Neural cell (in vitro differentiated cells): ENCODE measurements at regions not wholly inside any gene's neighbourhood (a gene's known extent, or its start where the extent isn't known, plus 50 kb on each side); places are given as distances from the start of the nearest gene placed in this dataset.

Experiments used
- H2AFZ ChIP-seq: fragments of 200-600, 300-800 bp; sonication (generic), shearing (Covaris generic); 2 replicates; pipeline ENCODE4 v1.6.0; 2014; ENCODE audit warnings: low read depth, mild to moderate bottlenecking, antibody characterized with exemption, low read length, moderate library complexity
- H3F3A ChIP-seq: fragments of 200-600 bp; shearing (Covaris generic); 2 replicates; pipeline ENCODE4 v1.6.1; 2016; ENCODE audit warnings: mild to moderate bottlenecking, moderate library complexity, mixed read lengths, antibody characterized with exemption, low read length; ENCODE audit not compliant: insufficient read depth, poor library complexity, severe bottlenecking
- H3K27ac ChIP-seq: fragments of 200-600, 300-800 bp; sonication (generic), shearing (Covaris generic); 2 replicates; pipeline ENCODE4 v1.5.1; 2014; ENCODE audit warnings: mild to moderate bottlenecking, low read length, moderate library complexity
- H3K27me3 ChIP-seq: fragments of 300-800, 200-600 bp; sonication (generic), shearing (Covaris generic); 2 replicates; pipeline ENCODE4 v1.6.0; 2014; ENCODE audit warnings: mild to moderate bottlenecking, low read depth, low read length, moderate library complexity; ENCODE audit not compliant: insufficient read depth
- H3K36me3 ChIP-seq: fragments of 300-800, 200-600 bp; sonication (generic), shearing (Covaris generic); 2 replicates; pipeline ENCODE4 v1.5.1; 2014; ENCODE audit warnings: mild to moderate bottlenecking, antibody characterized with exemption, low read length, moderate library complexity; ENCODE audit not compliant: insufficient read depth
- H3K4me2 ChIP-seq: fragments of 300-800, 200-600 bp; sonication (generic), shearing (Covaris generic); 2 replicates; pipeline ENCODE4 v1.6.0; 2014; ENCODE audit warnings: mild to moderate bottlenecking, low read length
- H3K4me3 ChIP-seq: fragments of 300-800, 200-600 bp; sonication (generic), shearing (Covaris generic); 2 replicates; pipeline ENCODE4 v1.5.1; 2014; ENCODE audit warnings: mild to moderate bottlenecking, low read length, moderate library complexity
- H3K79me2 ChIP-seq: fragments of 200-600 bp; shearing (Covaris generic); replicated peaks from 2 replicates; pipeline ENCODE4 v1.6.0; 2014; ENCODE audit warnings: mild to moderate bottlenecking, low read length, moderate library complexity; ENCODE audit not compliant: insufficient read depth
- H3K9ac ChIP-seq: fragments of 300-800, 200-600 bp; sonication (generic), shearing (Covaris generic); 2 replicates; pipeline ENCODE4 v1.6.1; 2016; ENCODE audit warnings: mild to moderate bottlenecking, low read length, mixed read lengths
- H3K9me2 ChIP-seq: fragments of 200-600 bp; shearing (Covaris generic); 2 replicates; pipeline ENCODE4 v1.6.1; 2016; ENCODE audit warnings: mild to moderate bottlenecking, low read length, mixed read lengths; ENCODE audit not compliant: insufficient read depth
- H3K9me3 ChIP-seq: fragments of 200-600, 300-800 bp; sonication (generic), shearing (Covaris generic); 2 replicates; pipeline ENCODE4 v1.6.1; 2016; ENCODE audit warnings: mild to moderate bottlenecking, mixed run types, low read length, moderate library complexity, mixed read lengths
- H4K20me1 ChIP-seq: fragments of 200-600 bp; shearing (Covaris generic); 2 replicates; pipeline ENCODE4 v1.6.1; 2016; ENCODE audit warnings: mild to moderate bottlenecking, mixed run types; ENCODE audit not compliant: insufficient read depth
- EP300 ChIP-seq: fragments of 450-650 bp; conservative IDR thresholded peaks from 2 replicates; pipeline ENCODE4 v1.6.1; 2014; ENCODE audit warnings: antibody characterized with exemption, mild to moderate bottlenecking, moderate library complexity; ENCODE audit not compliant: poor library complexity, severe bottlenecking
- EZH2 ChIP-seq: fragments of 200-600, 300-800 bp; shearing (Covaris generic), sonication (generic); IDR thresholded peaks from 2 replicates; pipeline ENCODE4 v1.6.1; 2014; ENCODE audit warnings: antibody characterized with exemption, low read length, borderline replicate concordance, mild to moderate bottlenecking; ENCODE audit not compliant: insufficient read depth, poor library complexity, severe bottlenecking
- MXI1 ChIP-seq: fragments of 450-650 bp; conservative IDR thresholded peaks from 2 replicates; pipeline ENCODE4 v1.6.1; 2014; ENCODE audit warnings: antibody characterized with exemption, mild to moderate bottlenecking; ENCODE audit not compliant: poor library complexity, severe bottlenecking
- POLR2AphosphoS5 ChIP-seq: IDR thresholded peaks from 2 replicates; pipeline ENCODE4 v1.6.1; 2012
- RAD21 ChIP-seq: fragments of 450-650 bp; conservative IDR thresholded peaks from 2 replicates; pipeline ENCODE4 v1.6.1; 2014; ENCODE audit warnings: antibody characterized with exemption, mild to moderate bottlenecking, moderate library complexity
- REST ChIP-seq: IDR thresholded peaks from 2 replicates; pipeline ENCODE4 v1.6.1; 2012; ENCODE audit warnings: borderline replicate concordance
- SMC3 ChIP-seq: fragments of 450-650 bp; conservative IDR thresholded peaks from 2 replicates; pipeline ENCODE4 v1.6.1; 2014; ENCODE audit warnings: antibody characterized with exemption, mild to moderate bottlenecking, moderate library complexity; ENCODE audit not compliant: poor library complexity
- TAF1 ChIP-seq: IDR thresholded peaks from 2 replicates; pipeline ENCODE4 v1.6.1; 2012; ENCODE audit warnings: low read depth
- TF ChIP-seq, protein P1 (sequence below): fragments of 450-650 bp; IDR thresholded peaks from 2 replicates; pipeline ENCODE4 v1.5.1; 2014; ENCODE audit warnings: antibody characterized with exemption, mild to moderate bottlenecking, moderate library complexity; ENCODE audit not compliant: poor library complexity, severe bottlenecking

GRCh38 chr1:214146523-214146922, 134.4 kb upstream of the SMYD2 start:
- H3K9me2 ChIP-seq: no peaks in the 10 kb centered on the region
- no peaks in the 10 kb centered on the region for H3K9me3 ChIP-seq
- no peaks in the 10 kb centered on the region for H4K20me1 ChIP-seq
- H3K27me3 ChIP-seq: no peaks in the 10 kb centered on the region
- H3F3A ChIP-seq: no peaks in the 10 kb centered on the region
- H3K36me3 ChIP-seq: no peaks in the 10 kb centered on the region
- H3K79me2 ChIP-seq: no peaks in the 10 kb centered on the region
- H2AFZ ChIP-seq: no peak overlapping the region
- H3K27ac ChIP-seq: no peak overlapping the region
- TF ChIP-seq EP300: no peak
- TF ChIP-seq MXI1: no peak
- TF ChIP-seq RAD21: no peak
- TF ChIP-seq REST: no peak
- TF ChIP-seq SMC3: no peak
- no peak for TF ChIP-seq TAF1
- no peak for TF ChIP-seq EZH2
- TF ChIP-seq, protein P1, sequence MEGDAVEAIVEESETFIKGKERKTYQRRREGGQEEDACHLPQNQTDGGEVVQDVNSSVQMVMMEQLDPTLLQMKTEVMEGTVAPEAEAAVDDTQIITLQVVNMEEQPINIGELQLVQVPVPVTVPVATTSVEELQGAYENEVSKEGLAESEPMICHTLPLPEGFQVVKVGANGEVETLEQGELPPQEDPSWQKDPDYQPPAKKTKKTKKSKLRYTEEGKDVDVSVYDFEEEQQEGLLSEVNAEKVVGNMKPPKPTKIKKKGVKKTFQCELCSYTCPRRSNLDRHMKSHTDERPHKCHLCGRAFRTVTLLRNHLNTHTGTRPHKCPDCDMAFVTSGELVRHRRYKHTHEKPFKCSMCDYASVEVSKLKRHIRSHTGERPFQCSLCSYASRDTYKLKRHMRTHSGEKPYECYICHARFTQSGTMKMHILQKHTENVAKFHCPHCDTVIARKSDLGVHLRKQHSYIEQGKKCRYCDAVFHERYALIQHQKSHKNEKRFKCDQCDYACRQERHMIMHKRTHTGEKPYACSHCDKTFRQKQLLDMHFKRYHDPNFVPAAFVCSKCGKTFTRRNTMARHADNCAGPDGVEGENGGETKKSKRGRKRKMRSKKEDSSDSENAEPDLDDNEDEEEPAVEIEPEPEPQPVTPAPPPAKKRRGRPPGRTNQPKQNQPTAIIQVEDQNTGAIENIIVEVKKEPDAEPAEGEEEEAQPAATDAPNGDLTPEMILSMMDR: no peak
- no peak for TF ChIP-seq POLR2AphosphoS5
- no peak overlapping the region for H3K4me3 ChIP-seq
- no peak overlapping the region for H3K9ac ChIP-seq
- H3K4me2 ChIP-seq: no peak overlapping the region

DNA sequence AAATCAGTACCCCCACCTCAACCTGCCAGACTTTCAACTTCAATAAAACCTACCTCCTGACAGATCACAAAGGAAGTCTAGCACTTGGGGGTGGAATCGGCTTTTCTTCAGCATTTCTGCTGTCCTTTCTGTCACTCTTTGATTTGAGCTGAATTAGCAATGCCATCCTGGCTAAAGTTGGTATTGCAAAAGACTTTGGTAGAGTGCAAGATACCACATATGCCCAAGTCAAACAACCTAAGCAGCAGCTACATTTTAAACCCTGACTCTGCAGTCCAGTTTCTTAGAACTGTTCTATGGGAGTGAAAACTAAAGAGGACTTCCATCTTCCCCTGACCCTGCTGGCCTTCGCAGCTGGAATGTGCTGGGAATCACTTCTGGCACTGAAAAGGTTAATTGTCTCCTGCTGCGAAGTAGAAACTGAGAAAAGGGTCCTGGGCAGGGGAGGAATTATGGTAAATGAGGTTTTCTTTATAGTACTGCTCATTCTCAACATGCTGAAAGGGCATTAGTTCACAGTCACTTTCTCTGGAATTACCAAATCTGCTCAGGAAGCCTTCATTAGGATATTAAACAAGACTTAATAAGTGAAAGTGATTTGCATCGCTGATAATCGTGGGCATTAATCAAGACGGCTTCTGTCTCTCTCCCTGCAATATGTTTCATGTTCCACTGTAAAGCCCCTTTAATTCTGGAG, 126.2 kb upstream of the SMYD2 start:
- Histone ChIP-seq H3K9me2 (no peaks in the 10 kb centered on the region), H3K36me3 (no peaks in the 10 kb centered on the region), H3K27me3 (no peaks in the 10 kb centered on the region), H4K20me1 (no peaks in the 10 kb centered on the region), H3K27ac (no peak overlapping the region), H3K9ac (no peak overlapping the region), H3K79me2 (no peaks in the 10 kb centered on the region), H3K4me3 (no peak overlapping the region), H2AFZ (no peak overlapping the region), H3K9me3 (peaks cover 4% of the 10 kb centered on the region), H3F3A (no peaks in the 10 kb centered on the region), H3K4me2 (no peak overlapping the region)
- no peak for TF ChIP-seq POLR2AphosphoS5
- no peak for TF ChIP-seq MXI1
- TF ChIP-seq RAD21: no peak
- TF ChIP-seq SMC3: no peak
- no peak for TF ChIP-seq EP300
- TF ChIP-seq, protein P1: no peak
- no peak for TF ChIP-seq REST
- TF ChIP-seq EZH2: no peak
